ENCODE measurements at regions not wholly inside any gene's neighbourhood (a gene's known extent, or its start where the extent isn't known, plus 50 kb on each side); places are given as distances from the start of the nearest gene placed in this dataset.

GRCh38 chr21:19547951-19548840 lies 1144.6 kb upstream of the TMPRSS15 start:
- Histone ChIP-seq H3K27me3 (no peaks in the 10 kb centered on the region), H3K4me3 (no peak overlapping the region), H3K27ac (no peak overlapping the region), H3K9me3 (peaks cover 0 to 24% (median 0%) of the 10 kb centered on the region in 12 donors), H3K4me1 (no peaks in the 10 kb centered on the region), H3K36me3 (no peaks in the 10 kb centered on the region)
- intact Hi-C loops (cut with DNase I): no loop called here
- ATAC-seq: no peak
- no peak for TF ChIP-seq CTCF (IDR thresholded peaks at IDR 0.05)
- TF ChIP-seq POLR2A (IDR thresholded peaks at IDR 0.05): no peak
- DNase-seq: no peak
- 79 to 81% (median 80%) methylated on average over 7 of the region's 7 CpGs for WGBS, 4 donors

DNA sequence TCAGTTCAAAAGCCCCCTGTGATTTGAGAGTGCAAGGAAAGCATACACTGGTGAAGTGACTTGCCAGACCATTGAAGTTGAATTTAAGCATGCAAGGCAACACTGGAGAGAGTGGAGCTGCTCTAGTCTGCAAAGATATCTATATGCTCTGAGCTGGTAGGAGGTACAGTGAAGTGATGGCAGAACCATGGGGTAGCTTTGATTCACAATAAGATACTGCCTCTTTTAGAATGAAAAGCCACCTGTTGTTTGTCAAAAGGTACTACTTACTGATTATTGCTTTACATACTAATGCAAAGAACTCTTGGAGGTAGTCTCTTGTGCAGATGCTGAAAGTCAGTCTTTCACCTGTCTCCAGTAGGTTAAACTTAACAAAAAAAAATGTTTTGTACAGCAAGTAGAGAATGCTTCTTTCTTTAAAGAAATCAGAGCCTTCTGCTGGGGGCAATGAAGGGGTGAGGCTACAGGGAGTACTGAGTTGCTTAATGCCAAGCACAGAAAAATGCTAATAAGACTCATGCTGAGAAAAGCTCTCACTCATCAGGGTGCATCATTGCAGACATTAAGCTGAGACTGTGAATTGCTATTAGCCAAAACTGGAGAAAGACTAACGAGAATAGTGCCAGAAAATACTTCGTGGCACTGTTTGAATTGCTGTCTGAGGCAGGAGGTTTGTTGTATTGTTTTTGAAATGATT lies 1150.5 kb upstream of the TMPRSS15 start:
- WGBS, 4 donors: 27 to 38% (median 32%) methylated on average over 2 of the region's 2 CpGs
- DNase-seq (no peak), ATAC-seq (no peak)
- no peak overlapping the region for H3K27ac ChIP-seq
- TF ChIP-seq POLR2A (IDR thresholded peaks at IDR 0.05) (no peak), CTCF (IDR thresholded peaks at IDR 0.05) (no peak)
- no peaks in the 10 kb centered on the region for H3K4me1 ChIP-seq
- H3K4me3 ChIP-seq: no peak overlapping the region
- H3K36me3 ChIP-seq: no peaks in the 10 kb centered on the region
- intact Hi-C loops (cut with DNase I): no loop called here
- peaks cover 0 to 11% (median 0%) of the 10 kb centered on the region in 12 donors for H3K9me3 ChIP-seq
- no peaks in the 10 kb centered on the region for H3K27me3 ChIP-seq

DNA sequence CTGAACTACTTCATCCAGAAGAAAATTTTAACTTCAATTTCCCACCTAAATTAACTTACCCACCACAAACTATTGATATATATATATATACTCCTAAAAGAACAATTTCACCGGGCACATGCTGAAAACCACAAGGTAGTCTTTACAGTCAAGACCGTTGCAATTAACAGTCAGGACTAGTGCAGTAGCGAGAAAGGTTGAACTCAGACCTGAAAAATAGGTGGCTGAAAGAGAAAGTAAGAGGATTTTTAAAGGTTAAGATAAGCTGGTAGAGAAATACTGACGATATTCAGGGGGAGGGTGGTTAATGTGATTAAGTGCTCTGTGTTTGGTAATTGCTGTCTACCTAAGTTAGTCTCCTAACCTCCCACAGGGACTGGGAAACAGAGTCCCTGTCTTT lies 1153.5 kb upstream of the TMPRSS15 start:
- ATAC-seq: no peak
- no peak for TF ChIP-seq POLR2A (IDR thresholded peaks at IDR 0.05)
- TF ChIP-seq CTCF (IDR thresholded peaks at IDR 0.05): no peak
- Histone ChIP-seq H3K4me1 (no peaks in the 10 kb centered on the region), H3K9me3 (peaks cover 0 to 5% (median 0%) of the 10 kb centered on the region in 12 donors), H3K27me3 (no peaks in the 10 kb centered on the region), H3K36me3 (no peaks in the 10 kb centered on the region), H3K27ac (no peak overlapping the region), H3K4me3 (no peak overlapping the region)
- 76 to 80% (median 78%) methylated on average over 4 of the region's 4 CpGs for WGBS, 4 donors
- intact Hi-C loops (cut with DNase I): no loop called here
- DNase-seq: no peak

DNA sequence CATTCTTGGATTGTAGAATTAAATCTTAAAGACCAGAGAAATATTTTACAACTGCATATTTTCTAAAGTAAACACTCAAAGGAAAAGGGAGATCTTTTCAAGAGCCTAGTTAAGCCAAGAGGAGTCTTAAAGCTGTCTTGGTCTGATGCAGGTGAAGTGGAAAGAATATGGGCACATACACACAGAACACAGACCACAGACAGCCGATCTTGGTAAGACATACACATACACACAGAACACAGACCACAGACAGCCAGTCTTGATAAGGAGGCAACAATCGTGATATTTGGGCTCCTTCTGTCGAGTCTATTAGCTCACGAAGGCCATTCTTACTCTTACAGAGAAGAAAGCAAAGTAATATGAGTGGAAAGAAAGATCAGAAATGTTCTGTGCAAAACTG lies 1153.9 kb upstream of the TMPRSS15 start:
- H3K4me3 ChIP-seq: no peak overlapping the region
- no peak for TF ChIP-seq POLR2A (IDR thresholded peaks at IDR 0.05)
- no peak for TF ChIP-seq CTCF (IDR thresholded peaks at IDR 0.05)
- ATAC-seq: no peak
- no peaks in the 10 kb centered on the region for H3K4me1 ChIP-seq
- H3K36me3 ChIP-seq: no peaks in the 10 kb centered on the region
- no peaks in the 10 kb centered on the region for H3K27me3 ChIP-seq
- 72 to 81% (median 78%) methylated on average over 4 of the region's 4 CpGs for WGBS, 4 donors
- peaks cover 0 to 5% (median 0%) of the 10 kb centered on the region in 12 donors for H3K9me3 ChIP-seq
- no peak overlapping the region for H3K27ac ChIP-seq
- intact Hi-C loops (cut with DNase I): no loop called here
- no peak for DNase-seq

Measured in heart left ventricle (tissue), 16 donors.